GM12874 (cell line): ENCODE measurements at regions not wholly inside any gene's neighbourhood (a gene's known extent, or its start where the extent isn't known, plus 50 kb on each side); places are given as distances from the start of the nearest gene placed in this dataset.

Experiments used
- TF ChIP-seq, protein P1 (sequence below): IDR thresholded peaks from 2 replicates; pipeline ENCODE4 v1.5.1; 2011; ENCODE audit warnings: low read depth, mild to moderate bottlenecking, control low read depth, low read length, moderate library complexity; ENCODE audit not compliant: insufficient read depth

GRCh38 chr6:104537180-104537579 is 322.5 kb downstream of the HACE1 start:
- TF ChIP-seq, protein P1, sequence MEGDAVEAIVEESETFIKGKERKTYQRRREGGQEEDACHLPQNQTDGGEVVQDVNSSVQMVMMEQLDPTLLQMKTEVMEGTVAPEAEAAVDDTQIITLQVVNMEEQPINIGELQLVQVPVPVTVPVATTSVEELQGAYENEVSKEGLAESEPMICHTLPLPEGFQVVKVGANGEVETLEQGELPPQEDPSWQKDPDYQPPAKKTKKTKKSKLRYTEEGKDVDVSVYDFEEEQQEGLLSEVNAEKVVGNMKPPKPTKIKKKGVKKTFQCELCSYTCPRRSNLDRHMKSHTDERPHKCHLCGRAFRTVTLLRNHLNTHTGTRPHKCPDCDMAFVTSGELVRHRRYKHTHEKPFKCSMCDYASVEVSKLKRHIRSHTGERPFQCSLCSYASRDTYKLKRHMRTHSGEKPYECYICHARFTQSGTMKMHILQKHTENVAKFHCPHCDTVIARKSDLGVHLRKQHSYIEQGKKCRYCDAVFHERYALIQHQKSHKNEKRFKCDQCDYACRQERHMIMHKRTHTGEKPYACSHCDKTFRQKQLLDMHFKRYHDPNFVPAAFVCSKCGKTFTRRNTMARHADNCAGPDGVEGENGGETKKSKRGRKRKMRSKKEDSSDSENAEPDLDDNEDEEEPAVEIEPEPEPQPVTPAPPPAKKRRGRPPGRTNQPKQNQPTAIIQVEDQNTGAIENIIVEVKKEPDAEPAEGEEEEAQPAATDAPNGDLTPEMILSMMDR: no peak

GRCh38 chr6:104532462-104532861 is 327.3 kb downstream of the HACE1 start:
- TF ChIP-seq, protein P1: no peak

DNA sequence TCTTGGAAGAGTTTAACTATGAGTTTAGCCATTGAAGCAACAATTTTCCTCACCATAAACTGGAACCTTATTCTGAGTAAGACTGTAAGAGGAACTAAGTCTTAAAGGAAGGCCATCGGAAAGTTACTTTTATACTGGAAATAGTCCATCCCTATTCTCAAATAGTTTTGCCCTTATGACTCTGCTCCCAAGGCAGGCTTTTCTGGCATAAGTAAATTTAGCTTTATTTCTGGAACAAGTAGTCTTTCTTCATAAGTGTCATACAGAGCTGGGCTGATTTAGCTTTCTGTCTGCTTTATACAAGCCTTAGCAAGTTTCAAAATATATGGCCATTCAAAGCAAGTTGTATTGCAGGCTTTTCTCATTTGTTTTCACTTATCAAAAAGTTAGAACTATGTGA is 328.1 kb downstream of the HACE1 start:
- TF ChIP-seq, protein P1: no peak

DNA sequence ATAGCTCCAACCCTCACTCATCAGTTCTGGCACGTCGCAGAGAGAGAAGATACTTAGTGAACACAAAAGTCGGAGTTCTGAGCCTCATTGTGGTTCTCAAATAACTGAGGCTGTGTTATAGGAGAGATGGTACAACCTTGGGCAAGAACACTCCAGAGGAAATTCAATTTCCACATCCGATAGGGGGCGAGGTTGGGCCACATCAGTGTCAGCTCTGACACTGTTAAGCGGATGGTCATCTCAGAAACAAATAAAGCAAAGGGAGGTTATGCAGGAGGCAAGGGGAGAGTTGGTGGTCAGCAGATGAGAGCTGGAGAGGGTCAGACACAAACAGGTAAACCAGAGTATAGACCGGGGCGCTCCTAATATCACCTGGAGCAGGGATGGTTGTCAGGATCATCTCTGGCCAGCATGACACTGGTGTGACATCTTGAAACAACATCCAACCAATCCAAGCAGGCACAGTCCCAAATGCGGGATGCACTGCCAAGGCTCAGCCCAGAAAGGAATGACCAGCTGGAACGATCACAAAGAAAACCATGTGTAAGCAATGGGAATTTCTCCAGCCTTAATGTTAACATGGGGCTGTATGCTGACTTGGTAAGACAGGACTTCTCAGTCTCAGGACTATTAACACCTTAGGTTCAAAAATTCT is 331.8 kb downstream of the HACE1 start:
- TF ChIP-seq, protein P1: peak; percentile 20; the same call in 1 of the 2 replicates

DNA sequence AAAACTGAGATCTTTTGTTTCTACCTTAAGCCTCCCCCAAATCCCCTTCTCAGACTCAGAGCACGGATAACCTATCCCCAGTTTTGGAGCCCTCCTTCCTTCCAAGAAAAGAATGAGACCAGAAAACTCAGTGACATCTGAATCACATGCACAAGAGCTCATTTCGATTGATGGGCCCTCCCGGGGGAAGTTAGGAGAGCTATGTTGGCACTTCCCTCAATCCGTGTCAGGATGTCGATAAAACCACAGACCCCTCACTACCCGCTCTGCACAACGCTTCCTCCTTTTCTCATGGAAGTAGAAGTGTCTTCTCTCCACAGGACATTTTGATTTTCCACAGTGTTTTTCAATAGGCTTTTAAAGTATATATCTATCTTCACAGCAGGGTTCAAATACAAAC is 332.4 kb downstream of the HACE1 start:
- TF ChIP-seq, protein P1: no peak

DNA sequence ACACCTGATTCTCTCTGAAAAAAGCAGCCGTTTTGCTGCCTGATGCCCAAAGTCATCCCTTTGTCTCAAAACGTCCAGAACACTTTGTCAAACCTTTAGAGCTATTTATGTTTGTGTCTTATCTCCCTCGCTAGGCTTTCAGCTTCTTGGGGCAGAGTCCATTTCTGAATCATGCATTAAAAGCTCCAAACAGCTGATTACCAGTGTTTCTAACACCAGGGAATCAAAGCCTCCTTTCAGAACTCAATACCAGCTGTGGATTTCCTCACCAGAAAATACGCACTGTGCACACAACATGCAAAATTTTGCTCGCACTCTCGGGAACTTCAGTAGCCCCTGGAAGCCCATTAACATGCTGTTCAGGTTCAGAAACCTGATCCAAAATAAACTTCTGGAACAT is 333.3 kb downstream of the HACE1 start:
- TF ChIP-seq, protein P1: no peak

DNA sequence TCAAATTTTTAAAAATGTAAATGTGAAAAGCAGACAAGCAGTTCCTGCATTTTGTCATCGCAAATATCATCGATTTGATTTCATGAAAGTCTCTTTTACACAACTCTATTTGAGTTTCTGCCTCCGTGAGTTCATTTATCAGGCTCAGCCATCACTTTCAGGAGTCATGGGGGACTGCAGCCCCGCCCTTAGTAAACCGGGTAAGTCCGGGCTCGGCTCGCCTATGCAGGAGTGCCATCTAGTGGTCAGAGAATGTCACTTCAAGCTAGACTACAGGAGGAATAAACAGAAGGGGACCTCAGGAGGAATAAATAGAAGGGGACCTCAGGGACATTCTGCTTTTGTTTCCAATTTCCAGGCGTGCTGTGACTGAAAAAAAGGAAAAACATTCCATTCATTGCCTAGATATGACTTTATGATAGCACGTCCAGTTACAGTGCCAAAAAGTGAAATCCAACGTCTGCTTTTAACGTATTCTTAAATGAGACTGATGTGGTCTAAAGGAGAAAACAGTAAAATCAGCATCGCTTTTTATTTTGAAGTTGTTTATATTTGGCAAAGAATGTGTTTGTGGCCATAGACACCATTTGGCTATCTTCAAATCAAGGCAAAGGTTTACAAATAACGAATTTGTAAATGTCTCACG is 333.9 kb downstream of the HACE1 start:
- TF ChIP-seq, protein P1: peak; percentile 79
